H1 (cell line): ENCODE measurements at regions not wholly inside any gene's neighbourhood (a gene's known extent, or its start where the extent isn't known, plus 50 kb on each side); places are given as distances from the start of the nearest gene placed in this dataset.

ENCODE experiments used
- CTBP2 ChIP-seq: IDR thresholded peaks from 2 replicates; pipeline ENCODE4 v1.7.0; 2011; ENCODE audit warnings: borderline replicate concordance, mild to moderate bottlenecking, moderate library complexity, mixed read lengths, low read length; ENCODE audit not compliant: insufficient read depth, insufficient read length
- RFX5 ChIP-seq: IDR thresholded peaks from 2 replicates; pipeline ENCODE4 v1.6.1; 2011; ENCODE audit warnings: low read depth, low read length, improper control_type of control experiment, borderline replicate concordance
- SAP30 ChIP-seq: fragments of 300-600 bp; sonication (generic); IDR thresholded peaks from 2 replicates; pipeline ENCODE4 v1.7.1; 2012; ENCODE audit warnings: low read length, moderate library complexity, mild to moderate bottlenecking, inconsistent platforms; ENCODE audit not compliant: insufficient read depth, insufficient replicate concordance
- YY1 ChIP-seq: IDR thresholded peaks from 2 replicates; pipeline ENCODE4 v1.6.1; 2011; ENCODE audit warnings: low read depth, mild to moderate bottlenecking, low read length

DNA sequence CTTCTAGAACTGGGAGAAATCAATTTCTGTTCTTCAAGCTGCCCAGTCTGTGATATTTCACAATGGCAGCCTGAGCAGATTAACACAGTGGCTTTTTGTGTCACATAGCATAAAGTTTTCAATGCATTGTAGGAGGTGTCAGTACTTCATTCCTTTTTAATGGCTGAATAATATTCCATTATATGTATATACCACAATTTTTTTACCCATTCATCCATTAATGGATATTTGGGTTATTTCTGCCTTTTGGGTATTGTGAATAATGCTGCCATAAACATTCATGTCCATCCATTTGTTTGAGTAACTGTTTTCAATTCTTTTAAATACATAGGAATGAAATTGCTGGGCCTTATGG lies 191.5 kb downstream of the SETD4 start (continued):
- TF ChIP-seq RFX5: no peak
- no peak for TF ChIP-seq YY1
- TF ChIP-seq CTBP2: no peak
- no peak for TF ChIP-seq SAP30
- TF ChIP-seq, all 59 proteins: peak for 0
